SK-N-SH (cell line): ENCODE measurements at regions not wholly inside any gene's neighbourhood (a gene's known extent, or its start where the extent isn't known, plus 50 kb on each side); places are given as distances from the start of the nearest gene placed in this dataset.
A peak's percentile ranks its signal among the peaks of the same experiment; 100 is the strongest.

Experiments
- CTCF ChIA-PET: fragments of 300-600, 350-600 bp; formaldehyde crosslinking; extraction: SDS; loops from one replicate; lab custom pipeline; 2021; lab: Yijun Ruan, JAX
- POLR2A ChIA-PET: fragments of 350-600 bp; sonication (Branson Sonifier 250); formaldehyde crosslinking; extraction: SDS; loops from one replicate; lab custom pipeline; 2020; ENCODE audit warnings: antibody characterized with exemption, inconsistent platforms; lab: Yijun Ruan, JAX
- DNase-seq: peaks from one replicate; pipeline ENCODE4 v3.0.0; 2012
- H2AFZ ChIP-seq: fragments of 200-600 bp; sonication (generic); 2 replicates; pipeline ENCODE4 v1.8.1; 2016; ENCODE audit warnings: antibody characterized with exemption, mild to moderate bottlenecking, low read depth
- H3F3A ChIP-seq: fragments of 200-600 bp; sonication (generic); replicated peaks from 2 replicates; pipeline ENCODE3; 2016; ENCODE audit warnings: antibody characterized with exemption, mild to moderate bottlenecking; ENCODE audit not compliant: insufficient read depth
- H3K27ac ChIP-seq, 2 experiments: fragments of 200-500 bp in 1 of 2; fragments of 200-600 bp in 1 of 2; sonication (Bioruptor generic) in 1 of 2; sonication (generic), shearing (Covaris generic) in 1 of 2; 2 replicates each; pipeline versions ENCODE4 v1.5.1 to v1.6.1; 2014 to 2016; ENCODE audit warnings: low read depth in 2 of 2, inconsistent platforms in 1 of 2, low read length in 1 of 2, mild to moderate bottlenecking in 1 of 2, mixed read lengths in 1 of 2
- H3K27me3 ChIP-seq: fragments of 200-600 bp; sonication (generic), shearing (Covaris generic); 2 replicates; pipeline ENCODE4 v1.6.1; 2016; ENCODE audit warnings: mixed run types; ENCODE audit not compliant: insufficient read depth
- H3K36me3 ChIP-seq, 2 experiments: fragments of 200-500 bp in 1 of 2; fragments of 200-600 bp in 1 of 2; sonication (Bioruptor generic) in 1 of 2; sonication (generic) in 1 of 2; replicated peaks in 1 of 2; 2 replicates each; pipeline versions ENCODE3 to v1.5.1; 2014 to 2016; ENCODE audit warnings: low read length in 1 of 2, mild to moderate bottlenecking in 1 of 2; ENCODE audit not compliant: insufficient read depth in 2 of 2, control insufficient read depth in 1 of 2
- H3K4me1 ChIP-seq, 2 experiments: fragments of 200-500 bp in 1 of 2; fragments of 200-600 bp in 1 of 2; sonication (Bioruptor generic) in 1 of 2; sonication (generic), shearing (Covaris generic) in 1 of 2; 2 replicates each; pipeline versions ENCODE4 v1.5.1 to v1.6.1; 2014 to 2016; ENCODE audit warnings: low read depth in 1 of 2, low read length in 1 of 2, mixed run types in 1 of 2; ENCODE audit not compliant: insufficient read depth in 2 of 2, control insufficient read depth in 1 of 2
- H3K4me2 ChIP-seq: fragments of 200-600 bp; sonication (generic), shearing (Covaris generic); 2 replicates; pipeline ENCODE4 v1.6.1; 2017; ENCODE audit warnings: mixed run types
- H3K4me3 ChIP-seq, 2 experiments: fragments of 200-500 bp in 1 of 2; fragments of 200-600 bp in 1 of 2; sonication (Bioruptor generic) in 1 of 2; sonication (generic), shearing (Covaris generic) in 1 of 2; 2 replicates each; pipeline versions ENCODE4 v1.5.1 to v1.8.1; 2014 to 2016; ENCODE audit warnings: low read depth in 2 of 2, inconsistent platforms in 1 of 2, low read length in 1 of 2, mild to moderate bottlenecking in 1 of 2, mixed read lengths in 1 of 2, moderate library complexity in 1 of 2
- H3K79me2 ChIP-seq: fragments of 200-600 bp; sonication (generic); 2 replicates; pipeline ENCODE4 v1.8.1; 2017; ENCODE audit warnings: mild to moderate bottlenecking; ENCODE audit not compliant: insufficient read depth
- H3K9ac ChIP-seq: fragments of 200-600 bp; sonication (generic); 2 replicates; pipeline ENCODE4 v1.6.1; 2017; ENCODE audit warnings: mixed run types
- H3K9me2 ChIP-seq: fragments of 200-600 bp; sonication (generic); 2 replicates; pipeline ENCODE4 v1.6.1; 2017; ENCODE audit warnings: mixed run types
- H3K9me3 ChIP-seq: fragments of 200-600 bp; sonication (generic); 2 replicates; pipeline ENCODE4 v1.6.1; 2017; ENCODE audit warnings: mixed run types, mild to moderate bottlenecking, moderate library complexity
- H4K20me1 ChIP-seq: fragments of 200-600 bp; sonication (generic); 2 replicates; pipeline ENCODE4 v1.6.1; 2017; ENCODE audit warnings: mild to moderate bottlenecking, mixed run types; ENCODE audit not compliant: insufficient read depth
- CHD2 ChIP-seq: fragments of 150-350 bp; IDR thresholded peaks from 2 replicates; pipeline ENCODE4 v1.6.1; 2018; ENCODE audit warnings: low read length; ENCODE audit not compliant: partially characterized antibody
- ELF1 ChIP-seq: IDR thresholded peaks from 2 replicates; pipeline ENCODE4 v1.4.0; 2012
- EP300 ChIP-seq, 2 experiments: IDR thresholded peaks; 2 replicates each; pipeline versions ENCODE4 v1.4.0 to v1.6.1; 2012; ENCODE audit warnings: borderline replicate concordance in 1 of 2, low read depth in 1 of 2, low read length in 1 of 2
- FOXJ3 ChIP-seq: sonication (generic); formaldehyde crosslinking; IDR thresholded peaks from 2 replicates; pipeline ENCODE4 v1.5.1; 2020; ENCODE audit warnings: mild to moderate bottlenecking, missing genetic modification reagents
- GABPA ChIP-seq: IDR thresholded peaks from 2 replicates; pipeline ENCODE4 v1.4.0; 2012; ENCODE audit warnings: low read depth, mild to moderate bottlenecking
- IRF3 ChIP-seq: fragments of 150-350 bp; IDR thresholded peaks from 2 replicates; pipeline ENCODE4 v1.6.1; 2016; ENCODE audit warnings: mild to moderate bottlenecking, low read depth, low read length
- JUND ChIP-seq: IDR thresholded peaks from 2 replicates; pipeline ENCODE4 v1.4.0; 2012
- NFIC ChIP-seq: IDR thresholded peaks from 2 replicates; pipeline ENCODE4 v1.4.0; 2012; ENCODE audit warnings: borderline replicate concordance
- NRF1 ChIP-seq: IDR thresholded peaks from 2 replicates; pipeline ENCODE4 v1.6.1; 2012; ENCODE audit warnings: low read depth, mild to moderate bottlenecking, low read length
- PBX3 ChIP-seq: IDR thresholded peaks from 2 replicates; pipeline ENCODE4; 2012
- POLR2AphosphoS5 ChIP-seq: IDR thresholded peaks from 2 replicates; pipeline ENCODE4 v1.6.1; 2012; ENCODE audit warnings: low read depth, low read length
- RAD21 ChIP-seq: IDR thresholded peaks from 2 replicates; pipeline ENCODE4 v1.6.1; 2012; ENCODE audit warnings: mild to moderate bottlenecking, low read length
- RFX5 ChIP-seq: IDR thresholded peaks from 2 replicates; pipeline ENCODE4 v1.6.1; 2012; ENCODE audit warnings: mild to moderate bottlenecking, improper control_type of control experiment, low read length
- TAF1 ChIP-seq: IDR thresholded peaks from 2 replicates; pipeline ENCODE4 v1.6.1; 2012; ENCODE audit warnings: low read depth, mild to moderate bottlenecking, low read length, moderate library complexity, borderline replicate concordance
- TCF12 ChIP-seq: IDR thresholded peaks from 2 replicates; pipeline ENCODE4 v1.4.0; 2012
- WGBS: methylation state at CpG from one replicate; pipeline ENCODE4 v1.1.6; 2017; ENCODE audit warnings: low lambda C conversion rate; 5-methylcytosine and 5-hydroxymethylcytosine counted together
- TF ChIP-seq, protein P1 (sequence below): fragments of 150-350 bp; IDR thresholded peaks from 2 replicates; pipeline ENCODE4 v1.6.1; 2017; ENCODE audit warnings: antibody characterized with exemption, low read length, low read depth, borderline replicate concordance
- TF ChIP-seq, protein P2 (sequence below): IDR thresholded peaks from 2 replicates; pipeline ENCODE4 v1.6.1; 2012; ENCODE audit warnings: mild to moderate bottlenecking, low read depth, low read length, moderate library complexity

DNA sequence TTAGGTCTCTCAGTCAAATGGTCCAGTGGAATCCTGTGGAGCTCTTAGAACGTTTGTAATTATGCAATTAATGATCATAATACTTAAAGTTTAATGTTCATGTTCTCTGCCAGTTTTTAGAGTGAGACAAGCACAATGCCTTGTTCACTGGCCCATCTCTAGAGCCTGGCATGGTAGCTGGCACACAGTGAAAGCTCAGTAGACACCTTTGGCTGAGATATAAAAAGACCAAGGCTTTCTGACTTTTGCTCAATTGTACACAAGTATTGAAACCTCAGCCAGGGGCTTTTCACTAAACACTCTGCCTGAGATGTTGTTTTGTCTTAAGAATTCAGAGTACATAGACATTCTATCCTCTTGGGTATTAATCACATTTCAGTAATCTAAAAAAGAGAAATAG is 241.8 kb upstream of the ATP2B1 start:
- Histone ChIP-seq H2AFZ (peak overlapping the region; percentile 9; the same call in 1 of the 2 replicates), H3K9me3 (no peaks in the 10 kb centered on the region), H3K27ac (peak overlapping the region in 1 of 2 experiments; percentile 92; a peak in 2 of 4 replicates), H3K36me3 (no peaks in the 10 kb centered on the region), H3K27me3 (no peaks in the 10 kb centered on the region), H3K9me2 (no peaks in the 10 kb centered on the region), H3K4me2 (no peak overlapping the region), H3K9ac (no peak overlapping the region), H3K4me1 (peaks cover 4 to 30% of the 10 kb centered on the region in 2 experiments; a peak in 3 of 4 replicates), H3K79me2 (no peaks in the 10 kb centered on the region), H4K20me1 (no peaks in the 10 kb centered on the region), H3K4me3 (no peak overlapping the region), H3F3A (peaks cover 16% of the 10 kb centered on the region)
- WGBS, result 55% methylated on average over 1 of the region's 1 CpG
- CTCF ChIA-PET, result no interaction called here
- no peak for DNase-seq
- POLR2A ChIA-PET, result no interaction called here
- TF ChIP-seq TCF12 (no peak), EP300 (IDR thresholded peaks at IDR 0.05; ENCODE audit: borderline replicate concordance in 1 of 2, low read depth in 1 of 2, low read length in 1 of 2) (no peak), RFX5 (no peak), POLR2AphosphoS5 (no peak), ELF1 (no peak), TAF1 (no peak), PBX3 (no peak), JUND (no peak), NFIC (no peak)
- TF ChIP-seq, protein P1, sequence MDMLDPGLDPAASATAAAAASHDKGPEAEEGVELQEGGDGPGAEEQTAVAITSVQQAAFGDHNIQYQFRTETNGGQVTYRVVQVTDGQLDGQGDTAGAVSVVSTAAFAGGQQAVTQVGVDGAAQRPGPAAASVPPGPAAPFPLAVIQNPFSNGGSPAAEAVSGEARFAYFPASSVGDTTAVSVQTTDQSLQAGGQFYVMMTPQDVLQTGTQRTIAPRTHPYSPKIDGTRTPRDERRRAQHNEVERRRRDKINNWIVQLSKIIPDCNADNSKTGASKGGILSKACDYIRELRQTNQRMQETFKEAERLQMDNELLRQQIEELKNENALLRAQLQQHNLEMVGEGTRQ, result no peak
- TF ChIP-seq, protein P2, sequence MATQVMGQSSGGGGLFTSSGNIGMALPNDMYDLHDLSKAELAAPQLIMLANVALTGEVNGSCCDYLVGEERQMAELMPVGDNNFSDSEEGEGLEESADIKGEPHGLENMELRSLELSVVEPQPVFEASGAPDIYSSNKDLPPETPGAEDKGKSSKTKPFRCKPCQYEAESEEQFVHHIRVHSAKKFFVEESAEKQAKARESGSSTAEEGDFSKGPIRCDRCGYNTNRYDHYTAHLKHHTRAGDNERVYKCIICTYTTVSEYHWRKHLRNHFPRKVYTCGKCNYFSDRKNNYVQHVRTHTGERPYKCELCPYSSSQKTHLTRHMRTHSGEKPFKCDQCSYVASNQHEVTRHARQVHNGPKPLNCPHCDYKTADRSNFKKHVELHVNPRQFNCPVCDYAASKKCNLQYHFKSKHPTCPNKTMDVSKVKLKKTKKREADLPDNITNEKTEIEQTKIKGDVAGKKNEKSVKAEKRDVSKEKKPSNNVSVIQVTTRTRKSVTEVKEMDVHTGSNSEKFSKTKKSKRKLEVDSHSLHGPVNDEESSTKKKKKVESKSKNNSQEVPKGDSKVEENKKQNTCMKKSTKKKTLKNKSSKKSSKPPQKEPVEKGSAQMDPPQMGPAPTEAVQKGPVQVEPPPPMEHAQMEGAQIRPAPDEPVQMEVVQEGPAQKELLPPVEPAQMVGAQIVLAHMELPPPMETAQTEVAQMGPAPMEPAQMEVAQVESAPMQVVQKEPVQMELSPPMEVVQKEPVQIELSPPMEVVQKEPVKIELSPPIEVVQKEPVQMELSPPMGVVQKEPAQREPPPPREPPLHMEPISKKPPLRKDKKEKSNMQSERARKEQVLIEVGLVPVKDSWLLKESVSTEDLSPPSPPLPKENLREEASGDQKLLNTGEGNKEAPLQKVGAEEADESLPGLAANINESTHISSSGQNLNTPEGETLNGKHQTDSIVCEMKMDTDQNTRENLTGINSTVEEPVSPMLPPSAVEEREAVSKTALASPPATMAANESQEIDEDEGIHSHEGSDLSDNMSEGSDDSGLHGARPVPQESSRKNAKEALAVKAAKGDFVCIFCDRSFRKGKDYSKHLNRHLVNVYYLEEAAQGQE, result no peak

- Histone ChIP-seq H3K4me3 (no peak overlapping the region), H3K9ac (no peak overlapping the region; the same call in 1 of the 2 replicates), H2AFZ (peak overlapping the region; percentile 4; the same call in 1 of the 2 replicates), H3K4me2 (no peak overlapping the region), H3K9me2 (no peaks in the 10 kb centered on the region), H3F3A (peaks cover 16% of the 10 kb centered on the region), H3K79me2 (no peaks in the 10 kb centered on the region), H3K27me3 (no peaks in the 10 kb centered on the region), H3K27ac (peak overlapping the region; percentile 88 to 92; a peak in 3 of 4 replicates), H3K36me3 (no peaks in the 10 kb centered on the region), H3K4me1 (peaks cover 2 to 30% of the 10 kb centered on the region in 2 experiments; a peak in 3 of 4 replicates), H3K9me3 (no peaks in the 10 kb centered on the region), H4K20me1 (no peaks in the 10 kb centered on the region)
- WGBS, result 64% methylated on average over 4 of the region's 4 CpGs
- DNase-seq, result no peak
- ChIA-PET CTCF (no interaction called here), POLR2A (no interaction called here)
- TF ChIP-seq, protein P2, result no peak
- TF ChIP-seq IRF3 (no peak), NRF1 (no peak), FOXJ3 (no peak), CHD2 (no peak), GABPA (no peak), RAD21 (no peak)
These were observed 241.0 kb upstream of the ATP2B1 start for GRCh38 chr12:89949457-89950195.
